ENCODE measurements at regions not wholly inside any gene's neighbourhood (a gene's known extent, or its start where the extent isn't known, plus 50 kb on each side); places are given as distances from the start of the nearest gene placed in this dataset.

GRCh38 chr1:186511761-186512637 is 51.1 kb upstream of the PDC start:
- no peak for DNase-seq (ENCODE audit: low spot score)
- in situ Hi-C loops (cut with HindIII; ENCODE audit: low sequenced_read_pairs): no loop called here

Data from G401 (cell line).